GM23248 (cell line): ENCODE measurements at regions not wholly inside any gene's neighbourhood (a gene's known extent, or its start where the extent isn't known, plus 50 kb on each side); places are given as distances from the start of the nearest gene placed in this dataset.

Experiments used
- DNase-seq: peaks from one replicate; pipeline ENCODE4 v3.0.0-alpha.2; 2015
- H2AFZ ChIP-seq: fragments of 200-600 bp; sonication (generic); 2 replicates; pipeline ENCODE4 v1.6.1; 2016; ENCODE audit warnings: antibody characterized with exemption
- H3F3A ChIP-seq: fragments of 200-600 bp; sonication (generic); 2 replicates; pipeline ENCODE4 v1.6.1; 2016; ENCODE audit warnings: mild to moderate bottlenecking, antibody characterized with exemption, mixed run types; ENCODE audit not compliant: insufficient read depth
- H3K27ac ChIP-seq: fragments of 200-600 bp; sonication (generic); 2 replicates; pipeline ENCODE4 v1.5.1; 2016; ENCODE audit warnings: mild to moderate bottlenecking
- H3K27me3 ChIP-seq: fragments of 200-600 bp; sonication (generic); replicated peaks from 2 replicates; pipeline ENCODE4 v1.6.1; 2016; ENCODE audit warnings: mild to moderate bottlenecking; ENCODE audit not compliant: insufficient read depth
- H3K36me3 ChIP-seq: fragments of 200-600 bp; sonication (generic); 2 replicates; pipeline ENCODE4 v1.6.1; 2016; ENCODE audit warnings: low read depth, mild to moderate bottlenecking
- H3K4me1 ChIP-seq: fragments of 200-600 bp; sonication (generic); 2 replicates; pipeline ENCODE4 v1.6.1; 2016; ENCODE audit warnings: mild to moderate bottlenecking; ENCODE audit not compliant: insufficient read depth
- H3K4me2 ChIP-seq: fragments of 200-600 bp; sonication (generic); one replicate; pipeline ENCODE4 v1.6.1; 2016; ENCODE audit warnings: mild to moderate bottlenecking; ENCODE audit not compliant: unreplicated experiment
- H3K4me3 ChIP-seq: fragments of 200-600 bp; sonication (generic); 2 replicates; pipeline ENCODE4 v1.5.1; 2016; ENCODE audit warnings: mild to moderate bottlenecking
- H3K79me2 ChIP-seq: fragments of 200-600 bp; sonication (generic); 2 replicates; pipeline ENCODE4 v1.6.1; 2016; ENCODE audit warnings: mild to moderate bottlenecking; ENCODE audit not compliant: insufficient read depth
- H3K9ac ChIP-seq: fragments of 200-600 bp; sonication (generic); 2 replicates; pipeline ENCODE4 v1.6.1; 2016; ENCODE audit warnings: mild to moderate bottlenecking
- H3K9me2 ChIP-seq: fragments of 200-600 bp; sonication (generic); 2 replicates; pipeline ENCODE4 v1.6.1; 2016; ENCODE audit warnings: mixed run types, mild to moderate bottlenecking, moderate library complexity; ENCODE audit not compliant: insufficient read depth
- H3K9me3 ChIP-seq: fragments of 200-600 bp; sonication (generic); one replicate; pipeline ENCODE4 v1.6.1; 2017; ENCODE audit warnings: low read depth
- H4K20me1 ChIP-seq: fragments of 200-600 bp; sonication (generic); 2 replicates; pipeline ENCODE4 v1.6.0; 2016; ENCODE audit not compliant: insufficient read depth
- EZH2 ChIP-seq: fragments of 200-600 bp; sonication (generic); IDR thresholded peaks from 2 replicates; pipeline ENCODE4 v1.6.1; 2018; ENCODE audit warnings: antibody characterized with exemption, mild to moderate bottlenecking; ENCODE audit not compliant: insufficient read depth, poor library complexity, severe bottlenecking
- EZH2phosphoT487 ChIP-seq: fragments of 200-600 bp; sonication (generic); IDR thresholded peaks from 2 replicates; pipeline ENCODE4 v1.6.1; 2018; ENCODE audit warnings: antibody characterized with exemption, moderate library complexity, mild to moderate bottlenecking, low read depth; ENCODE audit not compliant: insufficient read depth
- WGBS, 2 experiments: methylation state at CpG; one replicate each; pipeline ENCODE4 v1.1.6; 2015 to 2017; ENCODE audit warnings: low lambda C conversion rate in 2 of 2, low coverage in 1 of 2; ENCODE audit errors: missing lambda C conversion rate in 2 of 2; 5-methylcytosine and 5-hydroxymethylcytosine counted together
- in situ Hi-C: fragments of 300-500 bp; cut with MboI; formaldehyde crosslinking; loops from 2 replicates; pipeline ENCODE4 v1.15.0; 2020

DNA sequence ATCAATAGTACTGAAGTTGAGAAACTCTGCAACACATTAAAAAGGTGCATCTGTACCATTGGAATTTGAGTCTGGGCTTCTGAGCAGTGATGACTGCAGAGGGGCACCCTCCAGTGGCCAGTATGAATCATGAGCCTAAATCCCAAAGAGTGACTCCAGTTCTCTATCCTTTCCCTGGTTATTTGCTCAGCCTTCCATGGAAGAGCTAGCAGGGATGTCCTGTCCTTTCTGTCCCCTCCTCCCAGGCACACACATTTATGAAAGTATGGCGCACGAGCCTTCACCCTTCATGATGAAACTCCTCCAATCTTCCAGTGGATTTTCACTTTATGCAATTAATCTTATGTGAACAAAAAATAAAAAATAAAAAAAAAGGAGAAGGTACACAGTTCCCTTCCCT lies 81.0 kb downstream of the ESM1 start:
- TF ChIP-seq EZH2 (no peak), EZH2phosphoT487 (no peak)
- Histone ChIP-seq H3K9me3 (no peaks in the 10 kb centered on the region), H3K27me3 (no peaks in the 10 kb centered on the region), H4K20me1 (no peaks in the 10 kb centered on the region), H2AFZ (no peak overlapping the region), H3F3A (peaks cover 34% of the 10 kb centered on the region), H3K4me1 (peaks cover 41% of the 10 kb centered on the region), H3K9me2 (no peaks in the 10 kb centered on the region), H3K79me2 (no peaks in the 10 kb centered on the region), H3K27ac (no peak overlapping the region), H3K4me2 (no peak overlapping the region), H3K4me3 (no peak overlapping the region), H3K36me3 (no peaks in the 10 kb centered on the region), H3K9ac (no peak overlapping the region)
- peak; percentile 86 for DNase-seq
- in situ Hi-C loops, result no loop called here
- 54 to 55% methylated on average over 2 of the region's 2 CpGs for WGBS, 2 experiments

DNA sequence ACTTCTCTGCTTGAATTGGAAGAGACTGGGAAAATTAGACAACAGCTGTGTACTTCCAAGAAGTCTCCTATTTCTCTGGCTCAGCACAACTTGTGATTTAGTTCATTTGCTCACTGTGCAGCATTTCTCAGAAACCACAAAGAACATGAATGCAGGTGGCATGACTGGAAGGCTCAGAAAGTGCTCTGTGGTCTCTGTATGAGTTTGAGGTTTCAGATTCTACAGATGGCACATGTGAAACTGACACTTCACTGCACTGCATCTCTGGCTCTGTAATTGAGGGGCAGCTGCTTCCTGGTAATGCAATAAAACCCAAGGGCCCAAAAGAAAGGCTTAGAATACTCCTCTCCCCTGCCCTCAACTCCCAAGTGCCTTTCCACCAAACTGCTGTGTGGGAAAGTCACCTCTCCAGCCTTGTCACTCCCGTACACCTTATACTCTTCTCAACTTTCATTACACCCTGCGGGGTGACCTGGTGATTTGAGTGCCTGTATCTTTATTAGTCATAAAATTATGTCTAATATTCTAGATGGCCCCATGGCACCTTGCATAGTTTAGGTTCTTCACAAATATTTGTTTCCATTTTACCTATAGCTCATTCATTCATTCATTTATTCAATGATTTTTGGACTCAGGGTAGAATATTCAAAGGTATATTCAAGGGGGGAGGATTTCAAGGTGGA lies 82.5 kb downstream of the ESM1 start:
- Histone ChIP-seq H3K36me3 (no peaks in the 10 kb centered on the region), H3K27ac (no peak overlapping the region), H2AFZ (no peak overlapping the region), H3K4me3 (no peak overlapping the region), H3K9ac (no peak overlapping the region), H3K27me3 (no peaks in the 10 kb centered on the region), H3K4me2 (no peak overlapping the region), H3K79me2 (no peaks in the 10 kb centered on the region), H3K9me3 (no peaks in the 10 kb centered on the region), H3K9me2 (no peaks in the 10 kb centered on the region), H4K20me1 (no peaks in the 10 kb centered on the region), H3F3A (peaks cover 33% of the 10 kb centered on the region), H3K4me1 (peaks cover 35% of the 10 kb centered on the region)
- in situ Hi-C loops, result no loop called here
- TF ChIP-seq EZH2 (no peak), EZH2phosphoT487 (no peak)
- DNase-seq, result peak; percentile 60
- WGBS, 2 experiments, result 93 to 95% methylated on average over 2 of the region's 2 CpGs

DNA sequence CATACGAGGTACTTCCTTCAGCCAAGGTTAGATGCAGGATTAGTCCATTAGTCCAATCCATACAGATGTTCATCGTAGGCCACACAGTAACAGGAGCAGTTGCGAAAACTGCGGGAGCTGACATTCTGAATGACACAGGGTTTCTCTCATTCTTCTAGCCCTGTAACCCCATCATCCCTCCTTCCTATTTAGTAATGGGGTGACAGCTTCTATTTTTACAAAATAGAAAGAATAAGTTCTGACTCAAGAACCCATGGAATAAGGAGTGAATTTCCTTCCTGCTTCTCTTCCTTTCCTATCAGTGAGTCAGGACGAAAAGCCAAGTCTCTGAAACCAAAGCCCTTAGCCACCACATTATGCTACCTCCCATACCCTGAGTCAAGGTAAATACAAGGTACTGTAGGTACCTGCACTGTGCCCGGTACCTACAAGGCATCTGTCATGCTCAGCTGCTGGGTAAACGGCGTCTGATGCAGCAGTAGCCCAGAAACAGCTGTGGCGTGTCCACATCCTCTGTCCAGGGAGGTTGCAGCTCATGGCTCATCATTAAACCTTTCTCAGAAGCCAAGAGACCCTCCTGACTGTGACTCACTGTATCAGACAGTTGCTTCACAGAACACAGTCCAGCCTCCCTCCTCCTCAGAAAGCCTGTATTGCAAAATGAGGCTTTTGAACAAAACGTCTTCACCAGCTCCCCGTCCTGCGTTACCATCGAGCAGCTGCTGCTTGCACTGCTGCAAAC lies 84.2 kb downstream of the ESM1 start:
- H3K9me2 ChIP-seq, result no peaks in the 10 kb centered on the region
- peak overlapping the region; percentile 48 for H3K27ac ChIP-seq
- WGBS, 2 experiments, result 26 to 32% methylated on average over 13 of the region's 13 CpGs
- no peaks in the 10 kb centered on the region for H4K20me1 ChIP-seq
- H3K4me2 ChIP-seq, result peak overlapping the region; percentile 71
- H3K79me2 ChIP-seq, result no peaks in the 10 kb centered on the region
- H3K36me3 ChIP-seq, result no peaks in the 10 kb centered on the region
- no peak overlapping the region for H3K9ac ChIP-seq
- peak overlapping the region; percentile 33 for H3K4me3 ChIP-seq
- peak; percentile 94 for DNase-seq
- H3K9me3 ChIP-seq, result no peaks in the 10 kb centered on the region
- H3K27me3 ChIP-seq, result no peaks in the 10 kb centered on the region
- in situ Hi-C loops, result no loop called here
- peaks cover 35% of the 10 kb centered on the region for H3K4me1 ChIP-seq
- H2AFZ ChIP-seq, result peak overlapping the region; percentile 45
- TF ChIP-seq EZH2, result no peak
- TF ChIP-seq EZH2phosphoT487, result no peak
- H3F3A ChIP-seq, result peaks cover 33% of the 10 kb centered on the region

DNA sequence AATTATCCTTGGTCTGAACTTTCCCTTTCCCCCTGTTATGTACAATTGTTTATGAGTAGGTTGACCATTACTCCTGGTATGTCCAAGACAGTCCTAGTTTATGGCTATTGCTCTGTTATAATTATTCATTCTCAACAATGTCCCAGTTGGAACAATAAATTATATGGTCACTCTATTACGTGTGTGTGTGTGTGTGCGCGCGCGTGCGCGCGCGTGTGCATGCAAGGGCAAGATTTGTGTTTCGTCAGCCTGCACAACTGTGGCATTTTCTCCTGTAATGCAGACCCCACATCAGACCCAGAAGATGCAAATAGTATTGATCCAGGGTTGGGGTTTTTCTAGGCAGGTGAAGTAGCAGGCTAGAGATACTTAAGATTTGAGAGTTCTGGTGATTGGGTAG lies 88.4 kb downstream of the ESM1 start:
- TF ChIP-seq EZH2 (no peak), EZH2phosphoT487 (no peak)
- in situ Hi-C loops, result no loop called here
- Histone ChIP-seq H3K9ac (no peak overlapping the region), H2AFZ (no peak overlapping the region), H3K27me3 (no peaks in the 10 kb centered on the region), H4K20me1 (no peaks in the 10 kb centered on the region), H3K4me1 (peaks cover 17% of the 10 kb centered on the region), H3K4me3 (no peak overlapping the region), H3K79me2 (no peaks in the 10 kb centered on the region), H3K9me2 (no peaks in the 10 kb centered on the region), H3K36me3 (no peaks in the 10 kb centered on the region), H3F3A (peaks cover 19% of the 10 kb centered on the region), H3K9me3 (no peaks in the 10 kb centered on the region), H3K4me2 (no peak overlapping the region), H3K27ac (no peak overlapping the region)
- 96% methylated on average over 10 of the region's 10 CpGs for WGBS, 2 experiments
- DNase-seq, result no peak
